ENCODE measurements at regions not wholly inside any gene's neighbourhood (a gene's known extent, or its start where the extent isn't known, plus 50 kb on each side); places are given as distances from the start of the nearest gene placed in this dataset.

DNA sequence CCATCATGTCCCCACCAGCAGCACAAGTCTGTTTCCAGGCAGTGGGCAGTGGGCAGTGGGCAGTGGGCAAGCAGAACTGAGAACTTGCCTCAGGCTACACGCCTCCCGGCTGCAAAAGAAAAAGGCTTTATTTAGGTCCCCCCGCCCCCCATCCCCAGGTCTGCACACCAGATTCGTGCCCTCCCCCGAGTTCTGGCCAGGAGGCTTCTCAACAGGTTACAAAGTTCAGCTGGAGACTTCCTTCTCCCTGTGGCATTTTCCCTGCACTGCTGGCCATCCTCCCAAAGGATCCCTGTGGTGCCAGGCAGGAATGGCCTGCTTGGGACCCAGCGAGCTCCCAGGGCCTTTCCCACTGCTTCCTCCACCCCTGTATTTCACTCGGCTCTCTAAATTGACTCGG lies 97.0 kb upstream of the TRIM2 start:
- DNase-seq: no peak

DNA sequence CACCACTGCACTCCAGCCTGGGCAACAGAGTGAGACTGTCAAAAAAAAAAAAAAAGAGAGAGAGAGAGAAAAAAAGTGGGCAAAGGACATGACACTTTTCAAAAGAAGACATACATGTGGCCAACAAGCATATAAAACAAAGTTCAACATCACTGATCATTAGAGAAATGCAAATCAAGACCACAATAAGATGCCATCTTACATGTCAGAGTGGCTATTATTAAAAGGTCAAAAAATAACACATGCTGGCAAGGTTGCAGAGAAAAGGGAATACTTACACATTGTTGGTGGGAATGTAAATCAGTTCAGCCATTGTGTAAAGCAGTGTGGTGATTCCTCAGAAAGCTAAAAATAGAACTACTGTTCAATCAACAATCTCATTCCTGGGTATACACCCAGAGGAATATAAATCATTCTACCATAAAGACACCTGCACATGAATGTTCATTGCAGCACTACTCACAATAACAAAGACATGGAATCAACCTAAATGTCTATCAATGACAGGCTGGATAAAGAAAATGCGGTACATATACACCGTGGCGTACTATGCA lies 94.9 kb upstream of the TRIM2 start:
- no peak for DNase-seq

DNA sequence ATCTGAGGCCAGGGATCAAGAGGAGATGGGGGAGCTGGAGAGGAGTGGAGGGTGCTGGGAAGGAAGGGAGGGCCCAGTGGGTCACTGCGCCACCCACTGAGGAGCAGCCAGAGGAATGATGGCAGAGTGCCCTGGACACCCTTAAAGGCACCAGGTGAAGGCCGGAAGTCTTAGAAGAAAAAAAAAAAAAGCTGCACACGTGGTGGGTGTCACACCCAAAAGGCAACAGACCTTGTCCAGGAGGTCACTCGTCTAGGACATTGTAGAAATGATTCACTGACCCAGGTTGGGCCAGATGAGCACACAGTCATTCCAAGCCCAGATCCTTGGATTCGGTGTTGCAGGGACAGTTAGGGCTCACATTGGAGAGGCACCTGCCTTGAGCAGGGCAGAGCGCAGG lies 93.5 kb upstream of the TRIM2 start:
- DNase-seq: no peak

DNA sequence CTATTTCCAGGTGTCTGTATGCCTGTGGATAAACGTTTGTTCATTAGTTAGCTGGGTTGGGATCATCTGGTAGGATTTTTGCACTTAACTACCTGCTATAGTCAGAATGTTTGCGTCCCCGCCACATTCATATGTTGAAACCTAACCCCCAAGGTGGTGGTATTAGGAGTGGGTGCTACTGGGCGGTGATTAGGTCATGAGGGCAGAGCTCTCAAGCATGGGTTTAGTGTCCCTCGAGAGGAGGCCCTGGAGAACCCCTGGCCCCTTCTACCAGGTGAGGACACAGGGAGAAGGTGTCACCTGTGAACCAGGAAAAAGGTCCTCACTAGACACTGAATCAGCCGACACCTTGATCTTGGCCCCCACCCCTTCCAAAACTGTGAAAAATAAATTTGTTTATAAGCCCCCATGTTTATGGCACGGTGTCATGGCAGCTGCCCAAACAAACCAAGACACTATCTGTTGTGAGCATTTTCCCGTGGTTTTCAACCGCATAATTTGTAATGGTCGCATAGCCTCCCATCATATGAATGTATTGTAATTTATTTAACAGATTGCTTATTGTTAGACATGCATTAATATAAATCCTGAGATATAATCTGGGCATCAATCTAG lies 92.7 kb upstream of the TRIM2 start:
- DNase-seq: no peak

DNA sequence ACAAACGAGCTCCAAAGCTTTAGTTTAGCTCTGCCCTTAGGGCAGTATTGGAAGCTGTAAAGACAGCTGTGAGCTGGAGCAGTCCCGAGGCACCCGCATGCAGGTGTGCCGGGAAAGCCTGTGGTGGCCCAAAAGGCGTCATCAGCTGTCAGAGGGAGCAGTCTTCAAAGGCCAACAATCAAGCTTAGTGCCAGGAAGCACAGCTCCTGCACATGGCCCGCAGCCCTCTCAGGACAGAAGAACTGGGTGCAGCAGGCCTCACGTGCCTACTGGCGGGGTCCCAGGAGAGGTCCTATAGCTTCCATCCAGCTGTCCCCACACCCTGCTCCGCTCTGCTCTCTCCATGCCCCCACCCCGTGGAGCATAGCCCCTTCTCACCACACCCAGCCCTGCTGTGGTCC lies 92.2 kb upstream of the TRIM2 start:
- no peak for DNase-seq

DNA sequence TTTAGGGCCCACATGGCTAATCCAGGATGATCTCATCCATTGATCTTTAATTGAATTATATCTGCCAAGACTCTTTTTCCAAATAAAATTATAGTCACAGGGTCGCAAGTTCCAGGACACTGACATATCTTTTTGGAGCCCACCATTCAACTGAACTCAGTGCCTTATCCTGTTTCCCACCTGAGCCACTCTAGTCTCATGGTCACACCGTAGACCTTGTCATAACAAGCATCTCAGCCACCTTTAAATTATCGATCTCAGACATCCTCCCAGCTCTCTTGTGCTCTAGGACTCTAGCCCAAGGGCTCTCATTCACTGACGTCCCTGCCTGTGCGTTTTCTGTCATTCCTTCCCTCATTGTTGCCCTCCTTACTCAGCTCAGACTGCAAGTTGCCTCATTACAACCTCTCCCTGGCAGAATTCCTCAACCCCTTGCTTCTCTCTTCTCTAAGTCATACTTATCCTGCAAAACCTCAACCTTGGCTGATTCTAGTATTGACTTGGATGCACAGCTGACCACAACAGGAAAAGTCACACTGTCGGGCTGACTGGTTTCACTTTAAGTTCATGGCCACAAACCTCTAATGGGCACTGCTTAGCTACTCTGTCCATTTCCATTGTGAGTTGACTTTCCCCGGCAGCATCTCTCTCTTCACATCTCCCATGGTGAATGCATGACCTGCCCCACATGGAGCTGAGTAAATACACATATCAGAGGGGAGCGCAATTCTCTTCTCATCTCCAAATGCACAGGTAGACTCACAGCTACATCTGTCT lies 91.0 kb upstream of the TRIM2 start:
- no peak for DNase-seq

DNA sequence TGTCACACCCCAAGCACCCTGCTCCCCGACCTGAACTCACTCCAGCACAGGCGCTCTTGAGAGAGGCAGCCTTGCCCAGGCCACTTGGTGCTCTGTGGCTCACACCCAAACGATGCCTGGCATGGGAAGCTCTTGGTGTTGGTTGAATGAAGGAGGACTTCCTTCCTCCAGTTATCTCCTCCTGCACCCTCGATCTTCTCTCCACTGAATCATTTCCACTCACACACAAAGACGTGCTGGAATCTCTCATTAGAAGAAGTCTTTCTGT lies 90.5 kb upstream of the TRIM2 start:
- DNase-seq: no peak

DNA sequence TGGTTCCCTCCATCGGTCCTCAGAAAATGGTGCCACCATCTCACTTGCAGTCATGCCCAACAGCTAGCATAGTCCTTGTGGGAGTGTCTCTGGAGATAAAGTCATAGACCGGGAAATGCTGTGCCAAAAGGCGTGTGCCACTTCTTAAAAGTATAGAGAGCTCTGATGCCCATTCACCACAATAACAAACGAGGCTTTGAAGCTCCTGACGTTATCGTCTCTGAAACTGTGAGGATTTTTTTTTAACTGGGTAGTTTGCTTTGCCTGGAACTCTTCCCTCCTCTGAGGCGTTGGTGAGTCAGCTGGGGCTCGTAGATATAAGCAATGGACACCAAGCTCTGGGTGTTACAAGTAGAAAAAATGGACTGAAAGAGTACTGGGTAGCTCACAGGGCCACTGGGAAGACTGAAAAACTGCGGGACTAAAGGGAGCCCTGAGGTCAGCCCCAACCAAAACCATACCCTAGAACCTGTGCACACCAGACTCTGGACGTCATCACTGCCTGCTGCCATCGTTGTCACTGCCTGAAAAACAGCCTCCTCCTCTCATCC lies 89.4 kb upstream of the TRIM2 start:
- DNase-seq: no peak

DNA sequence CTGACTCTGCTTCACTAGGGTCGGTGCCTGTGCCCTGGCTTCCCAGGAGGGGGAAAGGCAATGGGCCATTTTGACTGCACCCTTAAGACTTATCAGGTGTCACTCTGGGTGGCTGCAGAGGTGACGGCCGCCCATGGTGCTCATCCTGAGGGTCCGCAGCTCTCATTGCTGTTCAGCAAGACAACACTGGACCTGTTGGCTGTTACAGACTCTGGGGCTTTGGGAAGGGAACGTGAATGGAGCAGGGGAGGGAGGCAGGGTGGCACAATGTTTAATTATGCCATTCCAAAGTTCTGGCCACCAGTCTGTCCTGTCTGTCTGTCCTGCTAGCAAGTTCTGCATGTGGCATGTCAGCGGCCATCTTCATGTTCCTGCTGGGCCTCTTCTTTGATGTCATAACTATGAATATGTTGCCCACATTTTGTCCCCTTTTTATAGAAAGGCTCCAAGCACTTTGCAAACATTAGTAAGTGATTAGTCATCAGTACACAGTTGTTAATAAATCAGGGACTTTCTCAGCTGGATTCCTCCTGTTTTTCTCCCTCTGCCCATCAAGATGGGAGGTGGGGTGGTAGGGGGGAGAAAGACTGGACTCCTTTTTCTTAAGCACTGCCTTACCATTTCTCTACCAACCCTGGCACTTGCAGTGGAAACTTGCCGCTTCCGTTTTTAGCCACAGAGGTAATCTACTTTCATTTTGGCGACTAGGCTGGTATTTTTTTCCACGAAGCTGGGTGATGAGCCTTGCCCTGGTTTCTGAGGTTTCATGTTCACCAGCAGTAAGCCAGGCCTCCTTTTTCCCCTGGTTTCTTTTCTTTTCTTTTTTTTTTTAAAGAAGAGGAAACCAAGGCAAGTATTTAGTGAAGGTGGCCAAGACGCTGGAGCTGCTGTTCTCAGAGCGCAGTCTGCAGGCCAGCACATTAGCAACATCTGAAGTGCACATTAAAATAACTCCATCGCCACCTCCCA lies 88.6 kb upstream of the TRIM2 start:
- no peak for DNase-seq

DNA sequence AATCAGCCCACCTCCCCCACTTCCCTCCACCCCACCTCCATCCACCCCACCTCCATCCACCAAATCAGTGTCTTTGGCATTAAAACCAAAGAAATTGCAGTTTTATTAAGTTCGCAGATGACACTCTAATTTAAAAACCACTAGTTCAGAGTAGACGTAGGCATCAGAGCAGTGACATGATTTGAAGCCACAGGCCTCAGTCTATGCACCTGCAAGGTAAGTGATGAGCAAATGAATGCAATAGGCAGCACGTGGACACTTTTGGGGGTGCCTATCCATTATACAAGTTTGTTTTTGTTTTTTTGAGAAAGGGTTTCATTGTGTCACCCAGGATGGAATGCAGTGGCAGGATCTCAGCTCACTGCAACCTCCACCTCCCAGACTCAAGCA lies 88.0 kb upstream of the TRIM2 start:
- no peak for DNase-seq

DNA sequence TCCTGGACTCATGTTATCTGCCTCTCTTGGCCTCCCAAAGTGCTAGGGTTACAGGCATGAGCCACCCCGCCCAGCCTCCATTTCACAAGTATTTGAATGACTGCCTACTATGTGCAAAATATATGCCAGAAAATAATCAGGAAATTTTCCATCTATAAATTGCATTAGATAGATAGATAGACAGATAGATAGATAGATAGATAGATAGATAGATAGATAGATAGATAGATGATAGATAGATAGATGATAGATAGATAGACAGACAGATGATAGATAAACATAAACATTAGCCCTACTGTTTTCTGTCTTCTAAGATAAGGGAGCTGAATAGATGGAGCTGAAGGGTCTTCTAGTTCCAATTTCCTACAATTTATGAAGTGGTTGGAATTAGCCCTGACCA lies 87.4 kb upstream of the TRIM2 start:
- DNase-seq: no peak

DNA sequence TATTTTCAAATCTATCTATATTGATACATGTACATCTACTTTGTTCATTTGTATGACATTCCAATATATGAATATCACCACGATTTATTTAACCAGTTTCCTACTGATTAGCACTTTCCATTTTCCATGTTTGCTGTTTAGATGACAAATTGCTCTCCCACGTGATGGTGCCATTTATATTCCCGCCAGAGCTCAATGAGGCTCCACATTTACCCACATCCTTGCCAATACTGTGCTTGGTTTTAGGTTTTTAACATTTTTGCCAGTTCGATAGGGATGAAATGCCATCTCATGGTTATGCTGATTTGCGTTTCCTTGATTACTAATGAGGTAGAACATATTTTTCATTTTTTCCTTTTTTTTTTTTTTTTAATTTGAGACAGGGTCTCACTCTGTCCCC lies 86.7 kb upstream of the TRIM2 start:
- no peak for DNase-seq

DNA sequence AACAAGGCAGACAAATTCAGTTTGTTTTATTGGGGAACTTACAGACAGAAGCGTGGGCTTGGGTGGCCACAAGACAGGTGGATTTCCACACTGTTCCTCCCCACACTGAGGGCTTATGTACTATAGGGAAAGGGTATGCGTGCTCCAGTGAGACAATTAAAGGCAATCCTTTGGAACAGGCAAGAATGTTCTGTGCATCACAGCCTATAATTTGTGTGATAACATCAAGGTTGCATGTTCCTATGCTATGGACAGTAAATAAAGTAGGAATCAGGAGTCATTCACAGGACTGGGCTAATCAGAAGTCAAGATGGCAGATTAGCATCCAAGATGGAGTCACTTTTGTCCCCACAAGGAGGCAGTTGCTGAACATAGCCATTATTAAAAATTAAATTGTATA lies 84.6 kb upstream of the TRIM2 start:
- no peak for DNase-seq

DNA sequence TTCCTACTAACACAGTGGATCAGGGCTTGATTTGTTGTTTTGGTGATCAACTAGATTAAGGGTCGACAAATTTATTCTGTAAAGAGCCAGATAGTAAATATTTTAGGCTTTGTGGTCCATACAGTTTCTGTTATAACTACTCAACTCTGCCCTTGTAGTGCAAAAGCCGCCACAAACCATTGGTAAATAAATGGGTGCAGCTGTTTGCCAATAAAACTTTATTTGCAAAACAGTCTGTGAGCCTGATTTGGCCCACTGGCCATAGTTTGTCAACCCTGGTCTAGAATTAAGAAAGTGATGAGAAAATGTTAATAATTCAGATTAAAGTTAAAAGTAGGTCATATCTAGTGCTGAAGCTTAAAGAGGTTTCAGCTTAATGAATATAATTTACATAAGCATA lies 84.0 kb upstream of the TRIM2 start:
- DNase-seq: no peak

DNA sequence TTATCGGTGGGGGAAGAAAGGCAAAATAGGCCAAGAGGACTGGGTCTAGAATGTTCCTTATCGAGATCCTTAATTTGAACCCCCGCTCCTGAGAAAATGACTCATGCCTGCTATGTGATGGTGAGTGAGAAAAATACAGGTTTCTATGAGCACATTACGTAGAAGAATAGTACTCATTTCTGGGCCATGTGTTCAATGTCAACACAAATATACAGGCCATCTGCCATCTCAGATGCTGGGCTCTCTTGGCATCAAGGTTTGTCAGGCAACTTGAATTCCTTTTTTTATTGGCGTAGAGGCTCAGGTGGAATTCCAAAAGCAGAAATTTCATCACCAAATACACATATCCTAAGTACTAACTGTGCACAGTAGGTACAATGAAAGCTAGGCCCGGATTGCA lies 81.4 kb upstream of the TRIM2 start:
- DNase-seq: no peak

DNA sequence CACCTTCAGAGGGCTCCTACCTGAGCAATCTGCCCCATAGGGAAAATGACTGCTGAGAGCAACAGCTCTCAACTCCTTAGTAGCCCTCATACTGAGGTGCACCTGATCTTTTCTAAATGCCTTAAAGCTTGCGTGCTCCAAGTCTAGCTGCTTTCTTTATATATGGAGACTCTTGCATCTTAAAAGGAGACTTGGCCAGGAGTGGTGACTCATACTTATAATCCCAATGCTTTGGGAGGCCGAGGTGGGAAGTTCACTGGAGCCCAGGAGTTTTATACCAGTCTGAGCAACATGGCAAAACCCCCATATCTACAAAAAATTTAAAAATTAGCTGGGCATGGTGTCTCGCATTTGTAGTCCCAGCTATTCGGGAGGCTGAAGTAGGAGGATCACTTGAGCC lies 78.1 kb upstream of the TRIM2 start:
- no peak for DNase-seq

DNA sequence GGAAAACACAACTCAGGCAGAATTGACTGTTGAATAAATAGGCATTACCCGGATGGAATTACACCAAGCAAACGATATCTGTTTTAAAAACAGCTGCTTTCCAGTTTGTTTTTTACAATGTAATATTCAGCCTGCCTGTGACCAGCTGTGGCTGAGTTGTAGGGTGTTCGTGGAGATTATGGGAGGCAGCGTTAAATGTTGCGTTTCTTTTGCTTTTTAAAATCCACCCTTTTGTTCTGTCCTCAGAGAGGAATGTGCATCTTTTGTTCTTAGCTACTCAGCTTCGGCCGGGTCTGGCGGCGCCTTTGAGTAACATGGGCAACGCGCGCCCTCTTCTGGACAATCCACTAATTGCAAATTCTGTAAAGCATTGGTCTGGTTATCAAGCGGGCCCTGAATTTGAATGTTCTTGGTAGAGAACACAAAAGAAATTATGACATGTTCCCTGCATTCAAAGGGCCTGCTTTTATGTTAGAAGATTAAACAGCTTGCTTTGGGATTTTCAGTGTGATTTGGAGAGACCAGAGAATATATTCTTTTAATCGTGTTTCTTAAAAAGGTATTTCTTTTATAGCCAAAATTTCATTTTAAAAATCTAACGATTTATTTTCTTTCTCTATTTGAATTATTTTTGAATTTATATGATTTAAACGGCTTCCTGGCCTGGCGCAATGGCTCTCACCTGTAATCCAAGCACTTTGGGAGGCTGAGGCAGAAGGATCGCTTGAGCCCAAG lies 76.3 kb upstream of the TRIM2 start:
- peak in 1 of 2 experiments; percentile 80 for DNase-seq

DNA sequence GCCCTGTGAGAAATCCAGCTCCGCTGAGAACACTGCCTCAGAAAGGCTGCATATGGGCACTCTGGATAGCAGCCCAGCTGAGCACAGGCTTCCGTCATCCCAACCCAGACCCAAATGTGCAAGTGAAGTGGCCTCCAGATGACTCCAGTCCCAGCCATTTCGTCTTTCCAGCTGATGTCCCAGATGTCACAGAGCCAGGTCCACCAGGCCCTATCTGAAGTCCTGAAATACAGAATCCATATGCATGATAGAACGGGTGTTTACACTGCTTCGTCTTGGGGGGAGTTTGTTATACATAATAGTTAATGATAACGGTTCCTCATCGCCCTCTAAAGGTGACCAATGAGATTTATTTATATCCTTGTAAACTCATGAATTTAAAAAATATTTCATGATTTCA lies 72.6 kb upstream of the TRIM2 start:
- DNase-seq: no peak

DNA sequence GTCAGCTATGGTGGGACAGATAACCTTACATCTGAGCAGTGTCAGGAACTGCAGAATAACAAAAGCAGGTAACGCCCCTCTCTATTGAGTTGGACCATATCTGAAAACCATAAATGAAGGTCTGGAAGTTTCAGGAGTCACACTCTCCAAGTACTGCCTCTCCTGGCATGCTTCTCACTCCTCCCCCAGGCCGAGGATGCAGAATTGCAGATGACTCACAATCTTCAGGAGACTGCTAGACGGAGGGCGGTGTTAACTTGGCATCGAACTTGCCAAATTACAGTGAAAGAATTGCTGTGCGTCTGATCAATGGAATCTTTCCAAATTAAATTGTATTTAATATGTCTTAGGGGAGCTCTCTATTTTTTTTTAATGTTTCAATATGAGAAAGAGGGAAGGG lies 67.1 kb upstream of the TRIM2 start:
- DNase-seq: no peak

DNA sequence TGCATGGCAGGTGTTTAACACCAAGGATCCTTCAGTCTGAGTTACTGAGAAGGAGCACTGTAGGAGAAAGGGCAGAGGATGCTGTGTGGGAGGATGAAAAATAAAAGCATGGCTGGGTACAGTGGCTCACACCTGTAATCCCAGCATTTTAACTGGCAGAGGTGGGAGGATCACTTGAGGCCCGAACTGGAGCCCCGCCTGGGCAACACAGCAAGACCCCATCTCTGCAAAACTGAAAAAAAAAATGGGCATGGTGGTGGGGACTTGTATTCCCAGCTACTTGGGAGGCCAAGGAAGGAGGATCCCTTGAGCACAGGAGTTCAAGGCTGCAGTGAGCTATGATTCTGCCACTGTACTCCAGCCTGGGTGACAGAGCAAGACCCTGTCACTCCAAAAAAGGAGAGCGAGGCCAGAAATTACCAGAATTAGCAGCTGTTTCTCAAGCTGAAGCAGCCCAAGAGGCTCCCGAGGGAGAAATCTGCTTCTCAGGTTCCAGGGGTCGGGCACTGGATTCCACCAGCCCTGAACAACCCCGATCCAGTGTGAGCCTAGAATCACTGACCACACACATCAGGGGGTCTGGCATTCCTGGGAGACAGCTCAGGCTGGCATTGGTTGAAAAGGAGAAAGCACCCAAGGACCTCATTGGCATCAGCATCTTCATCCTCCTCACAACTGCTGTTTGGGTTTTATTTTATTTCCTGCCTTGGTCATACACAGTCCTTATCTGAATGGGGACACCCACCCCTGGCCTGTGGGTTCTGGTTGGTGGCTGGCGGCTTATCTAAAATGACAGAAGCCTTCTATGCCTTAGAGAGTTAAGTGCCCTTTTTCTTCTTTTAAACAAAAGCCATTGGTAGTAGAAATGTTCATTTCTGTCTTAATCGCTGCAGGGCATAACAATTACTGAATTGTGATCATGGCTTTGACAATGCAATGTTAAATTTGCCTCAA lies 66.3 kb upstream of the TRIM2 start:
- no peak for DNase-seq

DNA sequence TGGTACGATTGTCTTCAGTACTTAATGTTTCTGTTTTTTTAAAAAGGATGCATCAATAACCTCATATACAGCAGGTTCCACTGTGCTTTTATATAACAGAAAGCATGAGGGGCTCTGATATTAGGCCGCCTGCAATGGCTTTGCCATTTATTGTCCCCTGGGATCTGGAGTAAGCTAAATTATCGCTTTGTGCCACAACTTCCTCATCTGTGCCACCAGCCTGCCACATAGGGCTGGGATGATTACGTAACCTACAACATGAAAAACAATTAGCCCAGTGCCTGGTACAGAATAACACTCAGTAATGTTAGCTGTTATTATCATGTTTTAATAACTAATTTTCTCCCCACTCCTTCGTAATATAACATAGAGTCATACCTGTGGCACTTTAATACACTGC lies 65.5 kb upstream of the TRIM2 start:
- DNase-seq: no peak

DNA sequence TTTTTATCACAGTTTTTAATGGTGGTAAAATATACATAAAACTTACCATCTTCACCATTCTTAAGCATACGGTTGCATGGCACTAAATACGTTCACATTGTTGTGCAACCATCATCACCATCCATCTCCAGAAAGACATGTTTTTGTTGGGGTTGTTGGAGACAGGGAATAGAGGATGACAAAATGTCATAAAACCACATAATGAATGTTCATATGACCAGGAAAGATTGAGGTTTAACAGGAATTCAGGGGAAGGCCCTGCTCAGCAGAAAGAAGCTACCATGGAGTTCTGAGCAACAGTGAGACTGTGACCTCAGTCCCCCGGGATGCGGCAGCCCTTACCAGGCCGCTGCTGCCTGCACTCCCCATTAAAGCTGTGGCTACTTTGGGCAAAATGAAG lies 63.9 kb upstream of the TRIM2 start:
- DNase-seq: no peak
